NCI-H146 treated with DMSO at 0.1 percent for 48 hours (cell line): ENCODE measurements at regions not wholly inside any gene's neighbourhood (a gene's known extent, or its start where the extent isn't known, plus 50 kb on each side); places are given as distances from the start of the nearest gene placed in this dataset.
"Not testable (repeated sequence)": the region's sequence is repeated elsewhere in the genome, so short reads cannot be mapped to it uniquely, and the experiment has no call there.

Experiments
- DNase-seq: peaks from one replicate; lab custom pipeline; 2025; ENCODE audit not compliant: unreplicated experiment; lab: John Stamatoyannopoulos, UW

- DNase-seq: no peak
Measured at GRCh38 chr11:29629286-29629685, 387.5 kb downstream of the KCNA4 start.

- no peak for DNase-seq
Measured at GRCh38 chr11:29628609-29629008, 388.2 kb downstream of the KCNA4 start.

- DNase-seq: no peak
Measured at GRCh38 chr11:29627541-29627940, 389.3 kb downstream of the KCNA4 start.

DNA sequence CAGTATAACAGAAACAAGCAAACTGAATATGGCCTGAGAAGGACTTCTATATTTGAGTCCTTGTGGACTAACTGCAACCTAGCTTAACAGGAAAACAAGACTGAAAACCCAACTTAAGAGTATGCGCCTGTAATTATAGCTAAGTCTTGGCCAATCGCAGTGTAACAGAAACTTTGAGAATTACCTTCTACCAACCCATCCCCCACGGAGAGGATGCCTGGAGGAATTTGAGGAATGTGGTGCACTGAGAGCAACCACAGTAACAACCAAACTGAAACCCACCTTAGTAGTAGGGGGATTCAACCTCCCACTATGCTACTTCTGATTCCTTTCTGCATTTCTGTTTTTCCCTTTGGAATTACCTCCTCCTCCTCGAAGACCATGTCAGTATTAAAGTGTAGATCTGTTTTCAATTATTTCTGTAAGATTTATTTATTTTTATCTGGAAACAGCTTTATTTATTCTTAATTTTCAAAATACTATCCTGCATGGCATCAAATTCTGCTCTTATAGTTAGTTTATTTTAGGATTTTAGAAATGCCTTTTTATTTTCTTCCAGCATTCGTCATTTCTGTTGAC lies 393.6 kb downstream of the KCNA4 start:
- no peak for DNase-seq

- DNase-seq: no peak
Measured at GRCh38 chr11:29616611-29617010, 400.2 kb downstream of the KCNA4 start.

DNA sequence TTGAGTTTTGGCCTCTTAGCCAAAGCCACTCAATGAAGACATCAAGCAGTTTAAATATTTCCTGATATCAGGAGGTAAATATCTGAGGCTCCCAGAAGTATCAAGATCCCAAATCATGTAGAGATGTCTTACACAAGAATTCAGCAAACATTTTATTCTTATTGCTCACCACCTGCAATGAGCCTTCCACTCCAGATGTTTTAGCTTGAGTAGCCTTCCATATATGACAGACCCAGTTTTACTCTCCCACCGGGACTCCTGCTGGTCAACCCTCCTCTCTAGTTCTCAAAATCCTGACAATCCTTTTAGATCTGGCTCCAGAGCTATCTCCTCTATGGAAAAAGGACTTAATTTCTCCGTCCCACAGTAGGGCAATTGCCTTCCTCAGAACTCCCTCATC lies 404.4 kb downstream of the KCNA4 start:
- no peak for DNase-seq

DNA sequence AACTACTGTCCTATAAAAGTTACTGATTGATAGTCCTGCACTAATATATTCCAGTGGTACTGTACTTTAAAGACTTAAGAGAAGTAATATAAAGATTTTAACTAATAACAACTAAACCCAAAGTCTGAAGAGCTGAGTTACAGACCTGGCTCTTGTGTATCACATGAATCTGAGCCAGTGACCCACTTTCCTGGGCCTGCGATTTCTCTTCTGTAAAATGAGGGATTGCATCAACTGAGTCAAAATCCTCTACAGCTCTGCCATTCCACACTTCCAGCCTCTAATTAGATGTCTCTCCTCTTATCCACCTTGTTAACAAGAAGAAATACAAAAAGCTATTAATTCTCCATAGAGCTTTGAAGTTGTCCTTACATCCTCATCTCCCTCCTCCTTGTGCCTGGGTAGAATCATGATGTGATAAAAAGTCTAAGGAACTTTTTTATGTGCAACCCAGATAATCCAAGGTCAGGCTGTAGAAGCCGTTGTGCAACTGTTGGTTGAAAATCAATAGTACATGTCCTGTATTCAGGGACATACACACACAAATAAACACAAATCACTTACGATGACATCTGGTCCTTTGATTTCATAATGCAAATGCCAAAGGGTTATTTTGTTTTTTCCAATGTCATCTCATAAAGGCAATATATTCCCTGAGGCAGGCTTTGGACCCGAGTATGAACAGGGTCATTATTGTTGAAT lies 410.3 kb downstream of the KCNA4 start:
- DNase-seq: no peak

GRCh38 chr11:29600151-29600575 lies 416.7 kb downstream of the KCNA4 start:
- not testable (repeated sequence) for DNase-seq

GRCh38 chr11:29584342-29584741 lies 432.5 kb downstream of the KCNA4 start:
- no peak for DNase-seq

GRCh38 chr11:29578806-29579205 lies 438.0 kb downstream of the KCNA4 start:
- no peak for DNase-seq

DNA sequence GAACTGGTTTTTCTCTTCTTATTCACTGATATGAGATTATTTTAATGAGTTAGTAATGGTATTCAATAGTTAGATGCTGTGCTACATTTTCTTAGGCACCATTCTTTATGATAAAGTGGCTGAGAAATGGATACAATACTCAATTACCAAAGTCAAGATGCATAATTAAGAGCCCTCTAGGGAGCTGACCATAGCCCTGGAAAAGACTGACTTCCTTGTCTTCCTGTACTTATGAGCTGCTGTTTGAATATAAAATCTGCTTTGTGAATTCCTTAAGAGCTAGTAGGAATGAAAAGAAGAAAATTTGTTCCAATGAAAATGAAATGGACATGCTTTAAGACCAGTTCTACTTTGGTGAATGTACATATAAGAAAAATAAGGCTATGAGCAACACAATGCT lies 452.3 kb downstream of the KCNA4 start:
- no peak for DNase-seq

DNA sequence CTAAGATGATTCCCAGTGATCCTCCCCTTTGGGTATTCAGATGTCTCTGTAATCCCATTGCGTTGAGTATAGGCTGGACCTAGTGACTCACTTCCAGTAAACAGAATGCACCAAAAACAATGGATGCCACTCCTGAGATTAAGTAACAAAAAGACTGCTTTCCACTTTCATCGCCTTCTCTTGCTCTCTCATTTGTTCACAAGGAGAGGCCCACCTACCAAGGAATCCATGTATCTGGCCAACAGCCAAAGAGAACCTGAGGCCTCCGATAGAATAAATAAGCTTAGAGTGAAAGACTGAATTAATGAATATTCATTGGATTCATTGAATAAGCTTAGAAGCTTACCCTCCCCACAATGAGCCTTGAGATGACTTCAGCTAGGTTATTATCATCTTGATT lies 454.6 kb downstream of the KCNA4 start:
- no peak for DNase-seq

DNA sequence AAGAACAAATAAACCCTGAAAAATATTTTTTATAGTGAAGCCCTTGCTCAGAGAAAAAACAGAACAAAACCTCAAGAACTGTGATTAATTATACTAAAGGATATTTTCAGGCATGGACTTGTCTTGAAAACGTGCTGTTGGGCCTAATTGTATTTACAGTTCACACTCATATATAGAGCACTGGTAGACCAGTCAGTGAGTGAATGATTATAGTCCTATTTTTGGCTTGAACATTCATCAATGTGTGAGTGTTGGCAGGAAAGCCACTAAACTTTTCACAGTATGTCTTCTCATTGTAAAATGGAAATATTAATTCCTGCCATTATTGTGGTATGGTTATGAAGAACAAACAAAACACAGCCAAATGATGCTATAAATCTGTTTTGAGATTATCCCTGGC lies 462.8 kb downstream of the KCNA4 start:
- DNase-seq: no peak

DNA sequence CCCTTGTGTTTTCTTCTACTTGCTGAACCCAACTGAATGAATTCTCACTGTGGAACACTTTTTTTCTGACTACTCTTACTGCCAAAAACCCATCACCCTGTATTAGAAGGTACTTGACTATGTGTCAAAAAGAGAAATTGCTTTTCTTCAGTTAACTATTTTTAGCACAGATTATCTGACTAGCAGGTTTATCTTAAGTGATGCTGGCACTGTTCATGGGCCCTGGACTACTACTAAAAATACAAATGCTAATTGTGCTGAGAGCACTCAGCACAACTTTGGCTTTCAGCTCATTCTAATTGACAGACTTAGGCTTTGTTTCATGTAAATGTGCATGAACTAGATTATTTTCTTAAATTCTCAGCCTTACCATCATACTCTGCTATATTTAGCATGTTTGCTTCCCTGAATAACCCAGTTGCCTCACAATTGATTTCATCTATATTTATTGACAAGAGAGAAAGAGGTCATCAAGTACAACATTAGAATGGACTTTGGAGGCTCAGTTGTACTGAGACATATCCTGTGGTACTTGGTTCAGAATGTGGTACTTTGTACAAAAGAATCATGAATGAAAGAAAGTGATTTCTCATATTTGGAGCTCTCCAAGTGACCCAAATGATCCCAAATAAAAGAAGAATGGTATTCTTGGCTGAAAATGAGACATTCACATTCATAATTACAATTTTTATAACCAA lies 478.3 kb downstream of the KCNA4 start:
- DNase-seq: no peak

GRCh38 chr11:29534836-29535235 lies 482.0 kb downstream of the KCNA4 start:
- DNase-seq: no peak

- DNase-seq: no peak
Measured at GRCh38 chr11:29530961-29531360, 485.9 kb downstream of the KCNA4 start.

- no peak for DNase-seq
Measured at GRCh38 chr11:29527391-29527936, 489.4 kb downstream of the KCNA4 start.

GRCh38 chr11:29518389-29519174 lies 498.2 kb downstream of the KCNA4 start:
- no peak for DNase-seq

DNA sequence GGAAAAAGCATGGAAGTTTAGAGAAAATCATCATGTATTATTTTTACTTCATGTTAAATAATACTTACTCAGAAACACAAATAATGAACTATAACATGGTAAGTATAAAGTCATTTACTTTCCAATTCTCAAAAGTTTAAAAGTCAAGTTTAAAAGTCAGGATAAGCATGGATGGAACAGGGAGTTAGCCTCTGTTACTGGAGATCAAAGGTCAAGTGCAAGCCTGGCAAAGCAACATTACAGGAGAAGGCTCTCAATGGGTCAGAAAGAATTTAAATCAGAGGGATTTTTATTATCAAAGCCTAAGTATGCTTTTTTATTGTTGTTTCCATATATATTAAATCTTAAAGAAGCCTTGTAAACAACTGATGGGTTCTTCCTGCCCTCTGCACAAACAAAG lies 505.4 kb downstream of the KCNA4 start:
- no peak for DNase-seq

DNA sequence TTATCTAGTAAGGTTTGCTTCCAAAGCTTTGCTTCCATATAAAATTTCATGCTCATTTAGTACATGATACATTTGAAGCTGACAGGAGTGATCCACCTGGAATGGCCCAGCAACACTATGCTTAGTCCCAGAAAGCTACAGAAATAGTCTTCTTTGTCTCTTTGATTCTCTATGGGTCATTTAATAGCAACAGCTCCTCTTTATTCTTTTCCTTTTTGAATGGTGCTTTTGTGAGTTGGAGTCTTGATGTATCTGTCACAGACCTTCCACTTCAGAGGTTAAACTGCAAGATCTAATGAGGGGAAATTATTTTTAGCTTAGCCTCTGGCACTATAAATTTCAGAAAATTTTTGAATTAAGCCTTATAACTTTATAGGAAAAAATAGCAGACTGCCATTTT lies 509.5 kb downstream of the KCNA4 start:
- DNase-seq: no peak

DNA sequence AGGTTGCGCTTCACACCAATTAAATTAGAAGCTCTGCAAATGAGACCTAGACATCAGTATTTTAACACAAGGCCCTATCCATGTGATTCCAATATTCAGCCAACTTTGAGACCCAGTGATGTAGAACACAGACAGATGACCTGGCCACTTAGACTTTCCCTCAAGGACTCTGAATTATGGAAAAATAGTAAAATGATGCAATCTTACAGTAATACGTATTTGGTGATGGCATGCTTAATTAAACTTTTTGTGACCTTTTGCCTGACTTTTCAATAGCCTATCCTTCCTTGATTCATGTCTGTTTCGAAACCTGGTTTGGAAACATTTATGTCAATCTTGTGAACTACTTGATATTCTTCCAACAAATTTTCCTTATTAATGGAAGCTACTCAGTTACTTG lies 521.2 kb downstream of the KCNA4 start:
- no peak for DNase-seq
